ENCODE measurements at regions not wholly inside any gene's neighbourhood (a gene's known extent, or its start where the extent isn't known, plus 50 kb on each side); places are given as distances from the start of the nearest gene placed in this dataset.
"Not testable (repeated sequence)": the region's sequence is repeated elsewhere in the genome, so short reads cannot be mapped to it uniquely, and the experiment has no call there.

DNA sequence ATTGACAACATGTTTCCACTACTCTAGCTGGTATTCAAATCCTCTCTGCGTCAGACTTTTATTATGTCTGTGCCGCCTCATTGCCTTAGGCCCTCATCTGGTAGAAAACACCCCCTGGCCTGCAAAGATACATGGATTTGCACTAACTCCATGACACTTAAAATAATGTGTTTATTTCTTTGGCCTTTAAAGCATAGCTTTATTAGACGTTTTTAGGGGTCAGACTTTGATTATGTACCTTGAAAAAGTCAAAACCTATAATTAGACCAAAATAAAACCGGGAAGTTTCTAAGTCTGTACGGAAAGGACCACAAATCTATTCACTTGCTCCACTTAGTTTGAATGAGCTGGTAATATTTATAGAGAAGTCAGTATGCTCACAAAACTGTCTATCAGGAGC, 357.9 kb upstream of the NOX3 start:
- Histone ChIP-seq H3K27me3 (ENCODE audit: insufficient read depth, poor library complexity, severe bottlenecking) (no peaks in the 10 kb centered on the region), H3K27ac (ENCODE audit: poor library complexity, severe bottlenecking) (no peak overlapping the region), H3K4me3 (ENCODE audit: severe bottlenecking) (no peak overlapping the region), H3K36me3 (ENCODE audit: low read depth) (no peaks in the 10 kb centered on the region), H3K9me3 (ENCODE audit: severe bottlenecking) (no peaks in the 10 kb centered on the region), H3K4me1 (ENCODE audit: insufficient read depth, poor library complexity, severe bottlenecking) (no peaks in the 10 kb centered on the region)
- TF ChIP-seq, protein P1, sequence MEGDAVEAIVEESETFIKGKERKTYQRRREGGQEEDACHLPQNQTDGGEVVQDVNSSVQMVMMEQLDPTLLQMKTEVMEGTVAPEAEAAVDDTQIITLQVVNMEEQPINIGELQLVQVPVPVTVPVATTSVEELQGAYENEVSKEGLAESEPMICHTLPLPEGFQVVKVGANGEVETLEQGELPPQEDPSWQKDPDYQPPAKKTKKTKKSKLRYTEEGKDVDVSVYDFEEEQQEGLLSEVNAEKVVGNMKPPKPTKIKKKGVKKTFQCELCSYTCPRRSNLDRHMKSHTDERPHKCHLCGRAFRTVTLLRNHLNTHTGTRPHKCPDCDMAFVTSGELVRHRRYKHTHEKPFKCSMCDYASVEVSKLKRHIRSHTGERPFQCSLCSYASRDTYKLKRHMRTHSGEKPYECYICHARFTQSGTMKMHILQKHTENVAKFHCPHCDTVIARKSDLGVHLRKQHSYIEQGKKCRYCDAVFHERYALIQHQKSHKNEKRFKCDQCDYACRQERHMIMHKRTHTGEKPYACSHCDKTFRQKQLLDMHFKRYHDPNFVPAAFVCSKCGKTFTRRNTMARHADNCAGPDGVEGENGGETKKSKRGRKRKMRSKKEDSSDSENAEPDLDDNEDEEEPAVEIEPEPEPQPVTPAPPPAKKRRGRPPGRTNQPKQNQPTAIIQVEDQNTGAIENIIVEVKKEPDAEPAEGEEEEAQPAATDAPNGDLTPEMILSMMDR (IDR thresholded peaks at IDR 0.05; ENCODE audit: poor library complexity, severe bottlenecking): no peak
- no peak for ATAC-seq (ENCODE audit: low read depth)
- no peak for DNase-seq (ENCODE audit: low spot score)

DNA sequence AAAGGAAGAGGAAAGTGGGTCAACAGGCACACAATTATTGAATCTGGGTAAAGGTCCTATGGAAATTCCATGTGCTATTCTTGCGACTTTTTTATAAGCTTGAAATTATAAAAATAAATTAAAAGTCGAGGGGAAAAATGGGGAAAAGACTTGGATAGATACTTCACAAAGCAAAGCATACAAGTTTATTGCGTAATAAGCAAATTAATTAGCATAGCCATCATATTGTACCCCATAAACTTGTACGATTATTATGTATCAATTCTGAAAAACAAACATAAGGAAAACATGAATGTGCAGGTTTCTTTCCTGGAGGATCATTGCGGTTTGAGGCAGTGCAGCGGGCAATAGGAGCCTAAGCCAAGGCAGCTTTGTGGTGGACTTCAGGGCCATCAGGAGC, 351.6 kb upstream of the NOX3 start:
- Histone ChIP-seq H3K4me3 (ENCODE audit: severe bottlenecking) (no peak overlapping the region), H3K9me3 (ENCODE audit: severe bottlenecking) (no peaks in the 10 kb centered on the region), H3K36me3 (ENCODE audit: low read depth) (no peaks in the 10 kb centered on the region), H3K4me1 (ENCODE audit: insufficient read depth, poor library complexity, severe bottlenecking) (no peaks in the 10 kb centered on the region), H3K27me3 (ENCODE audit: insufficient read depth, poor library complexity, severe bottlenecking) (no peaks in the 10 kb centered on the region), H3K27ac (ENCODE audit: poor library complexity, severe bottlenecking) (no peak overlapping the region)
- ATAC-seq (ENCODE audit: low read depth) (no peak), DNase-seq (ENCODE audit: low spot score) (no peak)
- TF ChIP-seq, protein P1 (IDR thresholded peaks at IDR 0.05; ENCODE audit: poor library complexity, severe bottlenecking): no peak

DNA sequence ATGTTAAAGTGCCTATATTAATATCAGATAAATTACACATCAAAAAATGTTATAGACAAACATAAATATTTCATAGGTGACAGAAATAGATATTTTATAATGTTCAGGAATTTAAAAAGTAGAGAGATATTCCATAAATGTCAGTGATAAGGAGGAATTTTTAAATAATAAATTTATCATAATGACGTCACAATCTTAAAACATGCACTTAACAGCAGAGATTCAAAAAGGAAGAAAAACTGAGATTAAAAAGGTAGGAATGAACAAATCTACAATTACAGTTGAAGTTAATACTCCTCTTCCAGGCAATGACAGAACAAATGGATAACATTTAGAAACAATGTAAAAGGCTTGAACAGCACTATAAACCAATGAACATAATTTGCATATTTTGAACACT, 345.4 kb upstream of the NOX3 start:
- TF ChIP-seq, protein P1 (IDR thresholded peaks at IDR 0.05; ENCODE audit: poor library complexity, severe bottlenecking): no peak
- Histone ChIP-seq H3K27ac (ENCODE audit: poor library complexity, severe bottlenecking) (no peak overlapping the region), H3K9me3 (ENCODE audit: severe bottlenecking) (no peaks in the 10 kb centered on the region), H3K27me3 (ENCODE audit: insufficient read depth, poor library complexity, severe bottlenecking) (no peaks in the 10 kb centered on the region), H3K4me1 (ENCODE audit: insufficient read depth, poor library complexity, severe bottlenecking) (no peaks in the 10 kb centered on the region), H3K36me3 (ENCODE audit: low read depth) (no peaks in the 10 kb centered on the region), H3K4me3 (ENCODE audit: severe bottlenecking) (no peak overlapping the region)
- DNase-seq (ENCODE audit: low spot score) (no peak), ATAC-seq (ENCODE audit: low read depth) (no peak)

DNA sequence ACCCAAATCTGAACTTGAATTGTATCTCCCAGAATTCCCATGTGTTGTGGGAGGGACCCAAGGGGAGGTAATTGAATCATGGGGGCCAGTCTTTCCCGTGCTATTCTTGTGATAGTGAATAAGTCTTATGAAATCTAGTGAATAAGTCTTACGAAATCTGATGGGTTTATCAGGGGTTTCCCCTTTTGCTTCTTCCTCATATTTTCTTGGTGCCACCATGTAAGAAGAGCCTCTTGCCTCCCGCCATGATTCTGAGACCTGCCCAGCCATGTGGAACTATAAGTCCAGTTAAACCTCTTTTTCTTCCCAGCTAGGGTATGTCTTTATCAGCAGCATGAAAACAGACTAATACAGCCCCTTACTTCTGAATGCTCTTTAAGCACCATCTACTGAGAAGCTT, 343.2 kb upstream of the NOX3 start:
- not testable (repeated sequence) for H3K9me3 ChIP-seq (ENCODE audit: severe bottlenecking); H3K36me3 ChIP-seq (ENCODE audit: low read depth); H3K27me3 ChIP-seq (ENCODE audit: insufficient read depth, poor library complexity, severe bottlenecking); H3K27ac ChIP-seq (ENCODE audit: poor library complexity, severe bottlenecking); DNase-seq (ENCODE audit: low spot score); ATAC-seq (ENCODE audit: low read depth); H3K4me1 ChIP-seq (ENCODE audit: insufficient read depth, poor library complexity, severe bottlenecking); H3K4me3 ChIP-seq (ENCODE audit: severe bottlenecking)

DNA sequence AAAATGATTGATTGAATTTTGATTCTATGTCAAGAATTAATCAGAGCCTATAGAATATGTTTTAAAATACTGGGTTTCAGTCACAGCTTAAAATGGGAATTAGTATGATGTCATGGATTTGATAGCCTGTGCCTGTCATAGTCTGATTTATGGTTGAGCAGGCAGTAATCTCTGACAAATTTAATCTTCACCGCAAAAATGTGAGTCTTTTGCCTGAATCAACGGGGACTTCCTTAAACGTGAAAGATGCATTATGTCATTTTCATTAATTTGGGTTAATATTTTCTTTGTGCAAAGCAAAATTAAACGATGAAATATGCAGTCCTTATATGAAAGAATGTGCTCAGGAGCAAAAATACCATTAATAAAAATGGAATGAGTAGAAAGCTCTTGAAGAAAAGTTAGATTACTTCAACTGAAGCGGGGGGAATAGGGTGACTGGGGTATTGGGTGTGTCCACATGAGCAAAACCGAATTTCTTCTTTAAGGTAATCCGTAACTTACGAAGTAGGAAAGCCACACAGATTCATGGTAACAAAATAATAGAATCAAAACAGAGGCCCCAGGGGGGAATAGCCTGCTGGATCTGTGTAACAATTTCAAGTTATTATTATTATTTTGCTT, 339.6 kb upstream of the NOX3 start:
- TF ChIP-seq, protein P1 (IDR thresholded peaks at IDR 0.05; ENCODE audit: poor library complexity, severe bottlenecking): no peak
- no peak for DNase-seq (ENCODE audit: low spot score)

More for the DNA sequence above, 339.6 kb upstream of the NOX3 start:
- no peak overlapping the region for H3K27ac ChIP-seq (ENCODE audit: poor library complexity, severe bottlenecking)
- no peaks in the 10 kb centered on the region for H3K36me3 ChIP-seq (ENCODE audit: low read depth)
- H3K27me3 ChIP-seq (ENCODE audit: insufficient read depth, poor library complexity, severe bottlenecking): no peaks in the 10 kb centered on the region
- no peaks in the 10 kb centered on the region for H3K4me1 ChIP-seq (ENCODE audit: insufficient read depth, poor library complexity, severe bottlenecking)
- ATAC-seq (ENCODE audit: low read depth): no peak
- no peaks in the 10 kb centered on the region for H3K9me3 ChIP-seq (ENCODE audit: severe bottlenecking)
- no peak overlapping the region for H3K4me3 ChIP-seq (ENCODE audit: severe bottlenecking)

Measured in RWPE2 (cell line).